Cardiac muscle cell (in vitro differentiated cells and primary cell): ENCODE measurements at regions not wholly inside any gene's neighbourhood (a gene's known extent, or its start where the extent isn't known, plus 50 kb on each side); places are given as distances from the start of the nearest gene placed in this dataset.

Experiments used
- DNase-seq, 2 donors: peaks; one replicate each; pipeline versions ENCODE4 v3.0.0 to v3.0.0-alpha.2; 2010 to 2017; ENCODE audit warnings: low read depth in 1 of 2, low spot score in 1 of 2
- H3K27ac ChIP-seq: fragments of 200-600 bp; sonication (generic); 2 replicates; pipeline ENCODE4 v1.5.1; 2016
- H3K27me3 ChIP-seq: fragments of 200-600 bp; sonication (generic); 2 replicates; pipeline ENCODE4 v1.6.0; 2016; ENCODE audit warnings: control low read depth
- H3K36me3 ChIP-seq: fragments of 200-600 bp; sonication (generic); 2 replicates; pipeline ENCODE4 v1.5.1; 2016; ENCODE audit warnings: control low read depth
- H3K4me1 ChIP-seq: fragments of 200-600 bp; sonication (generic); 2 replicates; pipeline ENCODE4 v1.8.1; 2017; ENCODE audit warnings: low read depth, mild to moderate bottlenecking, mixed run types
- H3K4me3 ChIP-seq: fragments of 200-600 bp; sonication (generic); 2 replicates; pipeline ENCODE4 v1.5.1; 2016; ENCODE audit warnings: mild to moderate bottlenecking
- H3K9me3 ChIP-seq: fragments of 200-600 bp; sonication (generic); 2 replicates; pipeline ENCODE4 v1.5.1; 2017; ENCODE audit warnings: low read depth, mild to moderate bottlenecking, control low read depth
- CTCF ChIP-seq: IDR thresholded peaks from 2 replicates; pipeline ENCODE4 v1.5.1; 2012; ENCODE audit warnings: low read depth, mild to moderate bottlenecking, low read length

GRCh38 chr3:74048699-74049098 is 424.0 kb upstream of the PDZRN3 start:
- Histone ChIP-seq H3K36me3 (no peaks in the 10 kb centered on the region), H3K4me3 (no peak overlapping the region), H3K27me3 (peaks cover 18% of the 10 kb centered on the region), H3K9me3 (no peaks in the 10 kb centered on the region), H3K4me1 (peaks cover 5% of the 10 kb centered on the region), H3K27ac (no peak overlapping the region)
- TF ChIP-seq CTCF = no peak
- DNase-seq = no peak

GRCh38 chr3:74045000-74045399 is 420.3 kb upstream of the PDZRN3 start:
- Histone ChIP-seq H3K4me3 (no peak overlapping the region), H3K27me3 (peaks cover 9% of the 10 kb centered on the region), H3K36me3 (no peaks in the 10 kb centered on the region), H3K4me1 (peaks cover 5% of the 10 kb centered on the region), H3K27ac (no peak overlapping the region), H3K9me3 (no peaks in the 10 kb centered on the region)
- no peak for DNase-seq
- TF ChIP-seq CTCF = no peak

- Histone ChIP-seq H3K27me3 (peaks cover 16% of the 10 kb centered on the region), H3K4me1 (no peaks in the 10 kb centered on the region), H3K27ac (no peak overlapping the region), H3K9me3 (no peaks in the 10 kb centered on the region), H3K4me3 (no peak overlapping the region), H3K36me3 (no peaks in the 10 kb centered on the region)
- DNase-seq = no peak
- no peak for TF ChIP-seq CTCF
These were observed 416.4 kb upstream of the PDZRN3 start for GRCh38 chr3:74041068-74041675.

GRCh38 chr3:74039105-74039504 is 414.4 kb upstream of the PDZRN3 start:
- no peak for DNase-seq
- no peaks in the 10 kb centered on the region for H3K36me3 ChIP-seq
- no peak for TF ChIP-seq CTCF

GRCh38 chr3:74036568-74036967 is 411.8 kb upstream of the PDZRN3 start:
- no peak overlapping the region for H3K27ac ChIP-seq
- H3K36me3 ChIP-seq = no peaks in the 10 kb centered on the region
- TF ChIP-seq CTCF = no peak
- no peaks in the 10 kb centered on the region for H3K9me3 ChIP-seq
- peaks cover 16% of the 10 kb centered on the region for H3K27me3 ChIP-seq
- no peak for DNase-seq
- H3K4me1 ChIP-seq = no peaks in the 10 kb centered on the region
- no peak overlapping the region for H3K4me3 ChIP-seq

More at GRCh38 chr3:74039105-74039504, 414.4 kb upstream of the PDZRN3 start:
- Histone ChIP-seq H3K27me3 (peaks cover 16% of the 10 kb centered on the region), H3K9me3 (no peaks in the 10 kb centered on the region), H3K4me1 (no peaks in the 10 kb centered on the region), H3K4me3 (no peak overlapping the region), H3K27ac (no peak overlapping the region)

- peaks cover 16% of the 10 kb centered on the region for H3K27me3 ChIP-seq
- no peaks in the 10 kb centered on the region for H3K4me1 ChIP-seq
- no peak for DNase-seq
- no peaks in the 10 kb centered on the region for H3K36me3 ChIP-seq
- TF ChIP-seq CTCF = no peak
- no peak overlapping the region for H3K4me3 ChIP-seq
- H3K27ac ChIP-seq = no peak overlapping the region
- H3K9me3 ChIP-seq = no peaks in the 10 kb centered on the region
These were observed 411.4 kb upstream of the PDZRN3 start for GRCh38 chr3:74036102-74036501.
